Cerebellar cortex (tissue), 1 donor: ENCODE measurements at regions not wholly inside any gene's neighbourhood (a gene's known extent, or its start where the extent isn't known, plus 50 kb on each side); places are given as distances from the start of the nearest gene placed in this dataset.
"Not testable (repeated sequence)": the region's sequence is repeated elsewhere in the genome, so short reads cannot be mapped to it uniquely, and the experiment has no call there.

Experiments used
- DNase-seq: peaks from one replicate; pipeline ENCODE4 v3.0.0-alpha.2; 2015; ENCODE audit warnings: low spot score

DNA sequence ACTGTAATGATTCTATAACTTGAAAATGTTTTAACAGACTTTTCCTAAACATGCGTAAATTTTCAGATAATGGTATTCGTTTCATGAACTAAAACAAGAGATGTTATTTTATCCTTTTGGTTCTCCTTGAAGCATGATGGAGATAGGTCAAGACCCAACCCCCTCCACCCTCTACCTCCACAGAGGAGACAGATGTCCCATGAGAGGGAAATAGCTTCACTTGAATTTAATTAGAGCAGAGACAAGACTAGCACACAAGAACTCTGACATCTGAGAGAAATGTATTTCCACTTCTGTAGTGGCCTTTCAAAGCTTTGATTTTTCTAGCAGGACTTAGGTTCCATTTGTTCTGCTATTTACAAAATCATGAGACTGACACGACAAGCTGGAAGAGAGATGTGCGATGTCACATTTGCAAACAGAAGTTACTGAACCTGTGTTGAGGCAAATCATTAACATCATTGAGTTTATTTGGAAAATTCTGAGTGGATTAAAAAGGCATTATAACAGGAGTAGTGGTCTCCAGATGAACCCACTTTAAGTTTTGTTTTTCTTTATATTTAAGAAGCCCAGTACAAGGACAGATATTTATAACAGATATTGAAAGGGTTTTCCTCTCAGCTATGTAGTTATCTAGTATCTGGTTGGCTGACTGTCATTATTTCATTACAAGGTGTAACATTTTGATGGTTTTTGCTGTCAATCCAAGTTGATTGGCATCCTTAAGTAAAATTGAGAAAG lies 276.2 kb downstream of the ASXL3 start:
- DNase-seq: no peak

GRCh38 chr18:33853187-33853586 lies 275.2 kb downstream of the ASXL3 start:
- DNase-seq: no peak

- DNase-seq: no peak
These were observed 273.6 kb downstream of the ASXL3 start for GRCh38 chr18:33851546-33852078.

DNA sequence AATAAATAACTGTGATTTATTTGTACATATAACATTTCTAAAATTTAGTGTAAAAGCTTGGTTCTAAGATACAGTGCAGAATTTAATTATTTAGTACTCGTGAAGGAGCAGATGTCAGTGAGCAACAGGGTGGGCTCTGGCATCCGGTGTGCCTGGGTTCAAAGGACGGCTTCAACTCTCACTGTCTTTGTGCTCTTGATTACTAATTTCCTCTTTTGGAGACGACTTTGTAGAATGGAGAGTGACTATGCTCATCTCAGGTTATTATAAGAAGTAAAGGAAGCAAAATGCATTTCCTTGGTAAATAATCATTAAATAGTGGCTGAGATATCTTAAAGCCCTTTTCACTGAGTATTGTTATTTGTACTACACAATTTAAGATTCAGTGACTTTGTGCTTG lies 271.7 kb downstream of the ASXL3 start:
- DNase-seq: no peak

DNA sequence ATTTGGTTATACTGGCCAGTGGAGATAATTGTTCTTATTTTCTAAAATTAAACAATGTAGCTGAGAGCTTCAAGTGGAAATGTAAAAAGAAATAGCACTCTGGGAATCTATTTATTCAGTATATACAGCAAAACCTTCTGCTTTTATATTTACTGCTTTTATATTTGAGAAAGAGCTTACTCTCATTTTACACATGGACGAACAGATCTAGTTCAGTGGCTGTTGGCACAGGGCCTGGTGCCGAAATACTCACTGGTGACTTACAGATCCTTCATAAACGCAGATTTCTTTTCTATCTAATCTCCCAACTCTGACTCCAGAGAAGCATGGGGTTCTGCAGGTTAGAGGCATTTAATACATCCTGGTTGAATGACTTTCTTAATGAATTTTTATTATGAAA lies 266.2 kb downstream of the ASXL3 start:
- DNase-seq: peak; percentile 9

DNA sequence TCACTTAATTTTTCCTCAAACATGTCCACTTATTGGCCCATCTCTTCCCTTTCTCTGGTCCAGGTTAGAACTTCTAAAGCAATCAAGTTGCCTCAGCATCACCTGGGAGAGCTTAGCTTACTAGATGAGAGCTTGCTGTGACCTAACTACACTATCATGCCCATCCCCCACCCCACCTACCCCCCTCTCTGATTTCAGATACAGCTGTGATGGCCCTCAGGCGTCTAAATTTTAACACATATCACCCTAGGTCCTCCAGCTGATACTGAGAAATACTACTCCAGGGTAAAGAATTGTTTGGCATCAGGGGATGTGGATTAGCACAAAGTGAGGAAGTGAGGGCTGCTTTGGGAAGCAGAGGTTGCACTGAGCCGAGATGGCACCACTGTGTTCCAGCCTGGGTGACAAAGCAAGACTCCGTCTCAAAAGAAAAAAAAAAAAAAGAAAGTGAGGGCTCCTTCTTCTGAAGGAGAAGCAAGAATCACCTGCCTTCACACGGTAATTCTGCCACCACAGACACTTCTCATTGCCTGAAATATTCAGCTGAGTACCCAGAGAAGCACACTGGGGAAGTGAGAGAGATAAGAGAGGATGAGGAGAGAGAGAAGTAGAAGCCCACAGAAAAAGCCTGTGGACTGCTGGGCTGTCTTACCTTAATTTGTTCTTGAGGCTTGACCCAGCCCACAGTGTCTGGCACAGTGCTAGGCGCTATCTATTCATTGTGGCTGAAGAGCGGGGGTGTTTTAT lies 263.4 kb downstream of the ASXL3 start:
- DNase-seq: no peak

DNA sequence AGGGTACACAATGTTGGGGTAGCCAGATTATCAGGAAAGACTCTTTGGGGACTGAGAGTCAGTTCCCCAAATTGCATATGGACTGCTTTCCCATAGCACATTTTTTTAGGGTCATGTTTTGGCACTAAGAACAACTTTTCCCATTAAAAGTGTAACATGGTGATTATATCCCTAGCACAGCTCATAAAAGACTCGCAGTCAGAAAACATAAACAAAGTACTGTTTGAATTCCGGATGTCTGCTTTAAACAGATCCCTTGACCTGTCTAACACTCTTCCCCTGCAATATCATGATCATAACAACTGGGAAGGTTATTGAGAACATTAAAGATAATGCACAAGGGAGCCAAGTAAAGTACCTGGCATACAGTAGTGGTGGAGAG lies 262.2 kb downstream of the ASXL3 start:
- DNase-seq: no peak

GRCh38 chr18:33839452-33840211 lies 261.6 kb downstream of the ASXL3 start:
- DNase-seq: peak; percentile 64

- DNase-seq: no peak
These were observed 260.0 kb downstream of the ASXL3 start for GRCh38 chr18:33838054-33838453.

- no peak for DNase-seq
These were observed 259.2 kb downstream of the ASXL3 start for GRCh38 chr18:33837191-33837590.

GRCh38 chr18:33836564-33836963 lies 258.5 kb downstream of the ASXL3 start:
- no peak for DNase-seq

GRCh38 chr18:33835419-33835818 lies 257.4 kb downstream of the ASXL3 start:
- no peak for DNase-seq

DNA sequence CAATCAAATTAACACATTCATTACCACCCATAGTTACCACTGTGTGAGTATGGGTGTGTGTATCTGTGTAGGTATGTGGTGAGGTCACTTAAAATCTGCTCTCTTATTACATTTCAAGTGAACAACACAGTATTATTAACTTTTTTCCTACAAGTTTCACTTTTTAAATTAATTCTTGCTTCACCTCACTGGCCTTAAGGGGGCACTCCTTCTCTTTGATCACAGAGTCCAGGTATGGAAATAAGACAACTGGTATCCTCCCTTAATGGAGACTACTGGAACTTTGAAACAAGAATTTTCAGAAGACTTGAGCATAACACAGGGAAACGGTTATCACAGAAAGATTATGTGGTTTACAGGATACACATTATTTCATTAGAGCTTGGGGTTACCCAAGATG lies 255.8 kb downstream of the ASXL3 start:
- no peak for DNase-seq

DNA sequence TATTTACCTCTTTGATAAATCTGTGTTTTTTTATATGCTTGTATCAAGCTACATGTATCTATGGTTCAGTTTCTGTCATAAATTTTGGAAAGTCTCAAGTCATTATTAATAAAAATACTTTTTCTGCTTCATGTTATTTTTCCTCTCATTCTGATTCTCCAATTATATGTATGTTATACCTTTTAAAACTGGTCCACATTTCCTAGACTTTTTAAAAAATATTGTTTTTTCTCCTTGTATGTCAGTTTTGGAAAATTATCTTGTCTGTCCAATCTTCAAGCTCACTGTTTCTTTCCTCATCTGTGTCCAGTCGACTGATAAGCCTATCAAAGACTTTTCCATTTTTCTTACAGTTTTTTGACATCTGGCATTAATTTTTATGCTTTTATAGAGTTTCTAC lies 253.4 kb downstream of the ASXL3 start:
- no peak for DNase-seq

- no peak for DNase-seq
These were observed 252.2 kb downstream of the ASXL3 start for GRCh38 chr18:33830213-33830612.

DNA sequence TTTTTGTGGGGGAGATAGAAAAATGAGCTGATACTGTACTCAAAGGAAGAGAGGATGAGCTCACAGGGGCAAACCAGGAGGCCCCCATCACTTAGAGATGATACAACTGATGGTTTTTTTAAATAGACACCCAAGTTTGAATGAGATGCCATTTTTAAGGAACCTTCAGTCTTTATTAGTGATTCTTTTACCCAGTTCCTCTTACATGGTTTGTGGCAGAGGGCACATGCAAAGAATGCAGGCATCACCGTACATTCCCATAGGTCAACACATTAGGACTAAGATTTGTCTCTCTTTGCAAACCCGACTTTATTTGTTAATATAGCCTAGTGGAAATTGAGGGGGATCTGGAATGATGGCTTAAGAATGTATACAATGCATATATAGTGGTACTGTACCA lies 250.9 kb downstream of the ASXL3 start:
- DNase-seq: no peak

DNA sequence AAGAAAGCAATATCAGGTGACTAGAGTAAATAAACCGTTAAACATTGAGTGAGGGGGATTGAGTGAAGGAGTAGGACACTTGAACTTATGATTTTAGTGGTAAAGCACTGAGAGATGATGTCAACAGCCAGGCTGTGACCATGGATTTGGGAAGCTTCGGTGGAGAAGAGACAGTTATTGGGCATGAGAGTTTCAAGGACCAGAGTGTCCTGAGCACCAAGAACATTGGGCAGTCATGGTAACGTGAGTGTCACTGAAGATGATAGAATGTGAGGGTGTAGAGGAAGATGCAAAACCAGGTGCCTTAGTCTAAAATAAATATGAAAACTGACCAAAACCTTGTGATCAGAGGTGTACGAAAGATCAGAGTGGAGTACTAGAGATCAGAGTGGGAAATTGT lies 248.1 kb downstream of the ASXL3 start:
- no peak for DNase-seq

GRCh38 chr18:33821503-33821902 lies 243.5 kb downstream of the ASXL3 start:
- DNase-seq: no peak

GRCh38 chr18:33820517-33821371 lies 242.7 kb downstream of the ASXL3 start:
- DNase-seq: no peak

DNA sequence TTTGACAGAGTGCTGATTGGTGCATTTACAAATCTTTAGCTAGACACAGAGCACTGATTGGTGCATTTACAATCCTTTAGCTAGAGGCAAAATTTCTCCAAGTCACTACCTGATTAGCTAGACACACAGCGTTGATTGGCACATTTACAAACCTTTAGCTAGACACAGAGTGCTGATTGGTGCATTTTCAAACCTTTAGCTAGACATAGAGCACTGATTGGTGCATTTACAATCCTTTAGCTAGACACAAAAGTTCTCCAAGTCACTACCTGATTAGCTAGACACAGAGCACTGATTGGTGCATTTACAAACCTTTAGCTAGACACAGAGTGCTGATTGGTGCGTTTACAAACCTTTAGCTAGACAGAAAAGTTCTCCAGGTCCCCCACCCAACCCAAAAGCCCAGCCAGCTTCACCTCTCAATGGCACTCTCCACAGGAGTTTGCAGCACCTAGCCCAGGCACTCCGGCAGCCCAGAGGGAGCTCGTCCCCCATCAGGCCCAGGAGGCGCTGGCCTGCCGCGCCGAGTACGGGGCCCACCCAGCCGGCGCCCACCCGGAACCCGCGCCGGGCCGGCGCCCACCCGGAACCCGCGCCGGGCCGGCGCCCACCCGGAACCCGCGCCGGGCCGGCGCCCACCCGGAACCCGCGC lies 241.8 kb downstream of the ASXL3 start:
- not testable (repeated sequence) for DNase-seq

- no peak for DNase-seq
These were observed 240.1 kb downstream of the ASXL3 start for GRCh38 chr18:33818145-33818544.
